ENCODE measurements at regions not wholly inside any gene's neighbourhood (a gene's known extent, or its start where the extent isn't known, plus 50 kb on each side); places are given as distances from the start of the nearest gene placed in this dataset.

GRCh38 chr6:84421031-84421430 lies 193.6 kb upstream of the CEP162 start:
- DNase-seq (ENCODE audit: low read depth, low spot score), result no peak

DNA sequence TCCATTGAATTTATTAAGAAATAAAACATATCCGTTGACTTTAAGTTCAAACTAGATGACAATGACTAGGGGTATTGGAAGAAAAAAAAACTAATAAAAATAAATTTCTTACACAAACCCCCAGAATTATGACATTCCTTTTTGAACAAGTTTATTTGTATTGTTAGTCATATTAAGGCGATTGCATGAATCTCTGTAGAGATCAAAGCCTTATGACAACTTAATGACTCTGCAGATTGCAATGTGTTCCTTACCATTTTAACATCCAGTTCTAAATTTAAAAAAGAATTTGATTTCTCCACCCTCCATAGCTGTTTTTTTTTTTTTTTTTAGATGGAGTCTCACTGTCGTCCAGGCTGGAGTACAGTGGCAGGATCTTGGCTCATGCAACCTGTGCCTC lies 189.8 kb upstream of the CEP162 start:
- DNase-seq (ENCODE audit: low read depth, low spot score), result no peak

DNA sequence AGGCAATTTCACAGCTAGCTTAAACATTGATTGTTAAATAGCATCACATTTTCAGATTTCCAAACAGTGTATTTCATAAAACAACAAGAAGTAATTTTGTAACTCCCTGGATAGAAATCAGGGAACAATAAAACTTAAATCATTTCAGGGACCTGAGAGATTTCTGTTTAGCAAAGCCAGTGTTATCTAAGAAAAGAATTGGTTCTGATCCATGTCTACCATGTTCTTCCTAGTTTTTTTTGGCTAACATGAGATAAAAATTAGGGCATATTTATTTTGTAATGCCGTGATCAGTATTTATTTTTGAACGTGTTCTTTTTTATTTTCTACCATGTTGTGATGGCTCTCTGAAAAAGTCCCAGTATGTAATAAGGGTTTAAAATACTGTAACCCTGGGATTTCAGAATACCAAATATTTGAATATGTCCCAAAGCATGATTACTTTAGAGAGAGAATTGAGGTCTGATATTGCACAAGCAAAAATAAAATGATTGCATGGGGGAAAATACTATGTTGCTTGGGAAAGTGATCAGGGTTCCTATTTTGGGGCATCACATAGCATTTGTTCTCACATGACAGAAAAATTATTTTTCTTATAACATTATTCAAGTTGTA lies 188.7 kb upstream of the CEP162 start:
- no peak for DNase-seq (ENCODE audit: low read depth, low spot score)

DNA sequence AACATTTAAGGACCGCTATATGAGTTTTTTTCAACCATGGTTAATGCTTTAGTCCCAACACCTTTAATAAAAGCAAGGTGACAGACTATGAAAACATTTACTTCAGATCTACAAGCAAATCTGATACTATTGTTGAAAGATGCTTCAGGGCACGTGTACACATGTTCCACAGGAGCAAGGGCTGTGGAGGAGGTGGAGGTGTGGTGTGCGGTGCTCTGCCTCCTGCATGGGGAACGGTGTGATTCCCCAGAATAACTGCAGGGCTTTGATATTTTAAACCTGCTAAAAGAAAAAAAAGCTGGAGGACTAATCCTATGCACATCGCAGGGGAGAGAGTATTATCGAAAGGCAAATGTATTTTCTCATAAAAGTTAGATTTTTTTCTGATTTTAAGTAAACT lies 188.1 kb upstream of the CEP162 start:
- DNase-seq (ENCODE audit: low read depth, low spot score), result no peak

DNA sequence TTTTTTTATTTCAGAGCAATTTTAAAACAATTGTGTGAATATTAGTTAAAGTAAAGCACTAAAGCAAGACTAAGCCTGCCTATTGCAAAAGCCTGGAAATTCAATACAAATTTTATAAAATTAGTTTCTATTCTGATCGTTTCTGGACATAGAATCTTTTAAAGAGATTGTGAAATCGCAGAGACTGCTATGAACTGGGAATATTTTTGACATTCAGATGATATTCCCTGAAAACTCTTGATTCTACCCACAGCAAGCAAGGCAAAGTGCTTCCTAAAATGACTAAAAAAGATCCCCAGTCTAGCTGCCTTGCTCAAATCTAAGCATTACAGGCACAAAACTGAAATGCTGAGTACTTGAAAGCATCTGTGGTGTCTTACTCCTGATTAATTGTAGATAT lies 187.6 kb upstream of the CEP162 start:
- DNase-seq (ENCODE audit: low read depth, low spot score), result no peak

- no peak for DNase-seq (ENCODE audit: low read depth, low spot score)
Observed at GRCh38 chr6:84414531-84414930, 187.1 kb upstream of the CEP162 start.

DNA sequence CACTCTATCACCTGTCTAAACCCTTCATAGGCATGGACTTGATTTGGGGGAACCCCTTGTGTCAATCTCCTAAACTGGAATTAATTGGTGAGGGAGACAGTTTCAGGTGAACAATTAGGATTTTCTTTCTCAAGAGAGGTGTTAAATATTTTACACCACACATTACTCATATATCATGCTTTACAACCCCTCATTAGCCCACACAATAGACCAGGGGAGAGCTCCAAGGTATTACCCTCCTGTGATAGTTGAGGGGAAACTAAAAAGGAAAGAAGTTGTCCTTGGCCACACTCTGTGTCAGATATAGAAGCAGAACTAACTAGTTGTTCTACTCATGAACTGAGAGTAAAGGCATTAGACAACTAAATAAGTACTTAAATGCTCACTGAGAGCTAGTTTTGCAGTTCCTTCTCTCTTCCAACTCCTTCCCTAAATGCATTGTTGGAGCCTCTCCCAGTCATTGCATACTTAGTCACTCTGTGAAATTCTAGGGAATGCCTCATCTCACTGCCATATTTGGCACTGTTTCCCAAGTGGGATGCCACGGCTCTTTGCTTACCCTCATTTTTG lies 183.7 kb upstream of the CEP162 start:
- no peak for DNase-seq (ENCODE audit: low read depth, low spot score)

DNA sequence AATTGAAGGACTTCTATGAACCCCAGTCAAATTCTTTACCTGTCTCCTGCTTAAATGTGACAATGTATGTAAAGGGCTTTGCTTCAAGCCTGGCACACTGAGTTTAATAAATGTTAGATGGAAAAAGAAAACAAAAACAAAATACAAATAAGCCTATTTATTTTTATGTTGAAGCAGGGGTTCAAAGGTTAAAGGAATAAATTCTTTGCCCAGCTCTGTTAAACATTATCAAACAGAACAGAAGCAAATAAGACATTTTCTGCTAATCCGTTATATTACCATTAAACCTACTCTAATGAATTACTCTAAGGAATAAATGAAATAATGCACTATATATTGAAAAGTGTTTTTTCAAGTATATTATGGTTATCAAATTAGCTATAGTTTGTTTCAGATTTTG lies 182.5 kb upstream of the CEP162 start:
- no peak for DNase-seq (ENCODE audit: low read depth, low spot score)

DNA sequence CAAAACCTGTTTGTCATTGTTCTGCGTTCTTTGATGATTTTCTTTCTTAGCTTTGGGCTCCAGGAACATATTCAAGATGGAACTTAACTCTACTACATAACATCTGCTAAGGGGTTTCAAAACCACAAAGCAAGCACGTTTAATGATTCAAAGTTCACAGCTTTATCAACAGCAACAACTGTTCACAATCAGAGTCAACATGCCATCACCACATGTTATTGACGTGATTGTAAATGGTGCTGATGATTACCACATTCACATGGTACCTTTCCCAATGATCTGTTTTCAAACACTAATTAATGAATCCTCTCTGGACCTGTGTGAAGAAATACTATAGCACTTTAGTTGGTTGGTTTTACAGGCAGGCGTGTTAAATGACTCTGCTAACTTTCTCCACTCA lies 180.6 kb upstream of the CEP162 start:
- no peak for DNase-seq (ENCODE audit: low read depth, low spot score)

GRCh38 chr6:84403545-84403944 lies 176.1 kb upstream of the CEP162 start:
- no peak for DNase-seq (ENCODE audit: low read depth, low spot score)

GRCh38 chr6:84399003-84399402 lies 171.6 kb upstream of the CEP162 start:
- DNase-seq (ENCODE audit: low read depth, low spot score), result no peak

- DNase-seq (ENCODE audit: low read depth, low spot score), result no peak
Observed at GRCh38 chr6:84392261-84392660, 164.8 kb upstream of the CEP162 start.

GRCh38 chr6:84390851-84391250 lies 163.4 kb upstream of the CEP162 start:
- DNase-seq (ENCODE audit: low read depth, low spot score), result no peak

DNA sequence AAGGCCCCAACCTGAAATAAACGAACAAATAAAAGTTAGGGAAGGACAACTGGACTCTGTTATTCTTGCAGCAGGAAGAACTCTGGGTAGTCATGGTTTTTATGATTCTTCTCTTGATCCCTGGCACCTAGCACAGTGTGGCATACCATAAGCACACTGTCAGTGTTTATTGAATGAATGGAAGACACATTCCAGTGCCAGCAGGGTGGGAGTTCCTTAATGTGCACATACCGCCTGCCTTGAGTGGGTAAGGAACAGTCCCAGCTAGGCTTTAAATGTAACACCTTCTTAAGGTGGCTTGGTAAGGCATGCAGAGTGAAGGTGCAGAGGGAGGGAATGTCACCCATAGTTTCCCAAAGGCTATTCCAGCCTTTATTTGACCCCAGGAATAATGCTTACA lies 162.9 kb upstream of the CEP162 start:
- DNase-seq (ENCODE audit: low read depth, low spot score), result no peak

DNA sequence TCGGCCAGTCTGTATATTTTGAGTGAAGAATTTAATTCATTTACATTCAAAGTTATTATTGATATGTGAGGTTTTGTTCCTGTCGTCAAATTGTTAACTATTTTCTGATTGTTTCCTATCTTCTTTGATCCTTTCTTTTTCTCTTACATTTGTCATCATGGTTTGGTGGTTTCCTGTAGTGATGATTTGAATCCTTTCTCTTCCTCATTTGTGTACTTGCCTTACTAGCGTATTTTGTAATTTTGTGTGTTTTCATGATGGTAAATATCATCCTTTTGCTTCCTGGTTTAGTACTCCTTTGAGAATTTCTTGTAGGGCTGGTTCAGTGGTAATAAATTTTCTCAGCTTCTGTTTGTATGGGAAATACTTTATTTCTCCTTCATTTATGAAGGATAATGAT lies 151.7 kb upstream of the CEP162 start:
- no peak for DNase-seq (ENCODE audit: low read depth, low spot score)

DNA sequence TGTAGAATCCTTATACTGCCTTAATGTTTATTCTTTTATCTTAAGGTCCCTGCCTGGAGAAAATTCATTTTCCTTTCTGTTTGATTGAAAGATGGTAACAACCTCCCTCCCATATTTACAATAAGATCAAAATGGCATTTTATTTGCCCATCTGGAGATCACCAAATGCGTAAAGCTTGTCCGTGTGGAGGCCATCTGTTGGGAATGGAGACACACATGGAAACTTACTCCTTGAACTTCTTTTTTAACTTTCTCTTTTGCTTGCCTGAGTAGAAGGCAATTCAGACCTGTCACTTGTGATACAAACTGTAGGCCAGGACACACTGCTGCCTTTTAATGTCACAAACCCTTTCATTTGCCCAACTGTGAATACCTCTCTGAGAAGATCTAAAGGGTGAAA lies 144.8 kb upstream of the CEP162 start:
- no peak for DNase-seq (ENCODE audit: low read depth, low spot score)

DNA sequence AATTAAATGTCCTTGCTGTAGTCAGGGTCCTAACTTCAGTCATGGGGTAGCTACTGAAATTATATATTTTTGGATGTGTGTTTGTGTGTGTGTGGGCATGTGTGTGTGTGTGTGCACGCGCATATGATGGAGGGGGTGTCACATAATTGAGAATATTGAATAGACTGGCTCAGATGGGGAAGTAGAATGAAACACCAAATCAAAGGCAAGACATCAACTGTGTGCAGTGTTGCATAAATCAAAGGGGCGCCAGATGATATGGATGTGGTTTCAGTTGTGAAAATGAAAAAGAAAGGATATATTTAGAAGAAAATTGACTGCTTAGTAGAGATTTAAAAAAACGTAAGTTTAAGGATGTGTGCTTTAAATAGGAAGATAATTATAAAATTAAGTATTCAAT lies 144.2 kb upstream of the CEP162 start:
- no peak for DNase-seq (ENCODE audit: low read depth, low spot score)

GRCh38 chr6:84362193-84362821 lies 134.9 kb upstream of the CEP162 start:
- DNase-seq (ENCODE audit: low read depth, low spot score), result no peak

GRCh38 chr6:84361372-84362192 lies 134.1 kb upstream of the CEP162 start:
- no peak for DNase-seq (ENCODE audit: low read depth, low spot score)

GRCh38 chr6:84360039-84360438 lies 132.6 kb upstream of the CEP162 start:
- no peak for DNase-seq (ENCODE audit: low read depth, low spot score)

DNA sequence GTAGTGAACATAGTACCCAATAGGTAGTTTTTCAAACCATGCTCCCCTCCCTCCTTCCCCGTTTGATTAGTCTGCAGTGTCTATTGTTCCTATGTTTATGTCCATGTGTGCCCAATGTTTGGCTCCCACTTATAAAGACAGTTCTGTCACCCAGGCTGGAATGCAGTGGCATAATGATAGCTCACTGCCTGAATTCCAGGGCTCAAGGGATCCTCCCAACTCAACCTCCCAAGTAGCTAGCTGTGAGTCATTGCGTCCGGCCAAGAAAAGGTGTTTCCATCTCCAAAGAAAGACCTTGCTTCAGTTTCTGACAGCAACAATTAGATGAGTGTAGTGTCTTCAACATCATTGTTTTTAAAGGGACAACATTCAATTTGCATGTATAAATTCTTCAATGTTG lies 131.1 kb upstream of the CEP162 start:
- DNase-seq (ENCODE audit: low read depth, low spot score), result no peak

- DNase-seq (ENCODE audit: low read depth, low spot score), result no peak
Observed at GRCh38 chr6:84357631-84358030, 130.2 kb upstream of the CEP162 start.

- DNase-seq (ENCODE audit: low read depth, low spot score), result no peak
Observed at GRCh38 chr6:84356907-84357306, 129.5 kb upstream of the CEP162 start.

Data from ELF-1 (cell line).